ENCODE measurements at regions not wholly inside any gene's neighbourhood (a gene's known extent, or its start where the extent isn't known, plus 50 kb on each side); places are given as distances from the start of the nearest gene placed in this dataset.
"Not testable (repeated sequence)": the region's sequence is repeated elsewhere in the genome, so short reads cannot be mapped to it uniquely, and the experiment has no call there.

- no peak for DNase-seq (ENCODE audit: low read depth)
Observed at GRCh38 chr1:5634893-5635292, 357.3 kb downstream of the NPHP4 start.

- DNase-seq (ENCODE audit: low read depth), result no peak
Observed at GRCh38 chr1:5632814-5633213, 359.4 kb downstream of the NPHP4 start.

DNA sequence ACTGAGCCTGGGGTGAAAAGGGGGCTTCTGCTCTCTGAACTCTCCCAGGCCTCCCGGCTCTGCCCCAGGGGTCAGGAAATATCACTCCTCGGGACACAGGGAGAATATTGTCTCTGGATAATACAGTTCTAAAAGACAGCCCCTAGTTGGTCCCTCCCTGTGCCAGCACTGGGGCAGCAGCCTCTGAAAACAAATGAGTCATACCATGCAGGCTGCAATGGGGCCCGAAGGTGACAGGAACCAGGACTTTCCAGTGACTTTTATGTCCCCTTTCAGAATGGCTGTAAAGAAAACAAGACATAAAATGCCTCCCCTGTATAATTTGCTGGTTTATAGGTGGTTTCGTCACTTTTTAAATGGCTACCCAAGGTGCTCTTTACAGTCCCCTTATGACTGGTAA, 360.0 kb downstream of the NPHP4 start:
- DNase-seq (ENCODE audit: low read depth), result no peak

DNA sequence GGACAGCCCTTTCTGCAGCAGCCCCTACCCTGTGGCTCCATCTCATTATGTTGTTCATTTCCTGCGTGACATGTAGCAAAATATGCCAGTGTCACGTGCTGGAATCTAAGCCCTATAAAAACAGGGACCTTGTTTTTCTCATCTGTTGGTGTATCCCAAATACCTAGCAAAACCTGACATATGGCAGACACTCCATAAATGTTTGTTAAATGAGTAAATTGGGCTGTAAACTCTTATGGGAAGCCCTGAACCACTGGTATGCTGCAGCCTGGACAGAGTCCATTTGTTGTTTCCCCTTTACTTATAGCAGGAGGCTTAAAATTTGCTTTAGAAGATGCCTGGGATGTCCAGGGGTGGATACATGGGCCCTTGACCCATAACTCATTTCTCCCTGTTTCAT, 363.8 kb downstream of the NPHP4 start:
- DNase-seq (ENCODE audit: low read depth), result no peak

GRCh38 chr1:5623399-5623798, 368.8 kb downstream of the NPHP4 start:
- no peak for DNase-seq (ENCODE audit: low read depth)

DNA sequence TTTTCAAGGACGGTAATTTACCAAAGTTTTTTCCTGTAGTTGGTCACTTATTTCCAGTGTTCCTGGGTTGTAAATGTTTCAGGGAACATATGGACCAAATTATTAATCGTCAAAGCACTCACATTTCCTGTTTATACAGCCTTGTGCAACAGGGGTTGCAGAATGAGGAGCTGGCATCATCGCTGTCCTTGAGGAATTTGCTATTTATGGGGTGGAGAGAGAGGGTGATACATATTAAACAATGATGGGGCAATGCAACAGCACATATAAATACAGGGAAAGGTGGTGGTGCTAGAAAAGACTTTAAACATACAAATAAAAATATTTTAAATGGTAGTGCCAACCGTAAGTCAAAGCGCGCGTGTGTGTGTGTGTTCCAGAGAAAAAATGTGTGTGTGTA, 369.8 kb downstream of the NPHP4 start:
- no peak for DNase-seq (ENCODE audit: low read depth)

GRCh38 chr1:5621692-5622091, 370.5 kb downstream of the NPHP4 start:
- no peak for DNase-seq (ENCODE audit: low read depth)

- no peak for DNase-seq (ENCODE audit: low read depth)
Observed at GRCh38 chr1:5620997-5621396, 371.2 kb downstream of the NPHP4 start.

DNA sequence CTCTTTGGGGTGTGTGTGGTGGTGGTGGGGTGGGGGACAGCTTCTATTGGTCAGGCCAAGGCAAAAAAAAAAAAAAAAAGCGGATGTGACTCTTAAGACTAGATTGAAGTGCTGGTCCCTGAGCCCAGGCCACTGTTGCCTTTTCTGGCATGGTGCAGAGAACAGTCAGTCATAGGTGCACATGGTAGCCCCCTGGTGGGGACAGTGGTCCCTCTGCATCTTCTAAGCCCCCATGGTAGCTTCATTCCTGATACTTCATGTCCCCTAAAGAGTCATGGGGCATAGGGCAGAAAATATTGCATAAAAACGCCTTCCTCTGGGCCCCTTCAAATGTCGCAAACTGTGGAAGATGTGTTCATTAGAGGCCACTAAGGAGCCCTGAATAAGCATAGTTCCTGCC, 371.8 kb downstream of the NPHP4 start:
- DNase-seq (ENCODE audit: low read depth), result no peak

GRCh38 chr1:5619469-5619868, 372.8 kb downstream of the NPHP4 start:
- no peak for DNase-seq (ENCODE audit: low read depth)

DNA sequence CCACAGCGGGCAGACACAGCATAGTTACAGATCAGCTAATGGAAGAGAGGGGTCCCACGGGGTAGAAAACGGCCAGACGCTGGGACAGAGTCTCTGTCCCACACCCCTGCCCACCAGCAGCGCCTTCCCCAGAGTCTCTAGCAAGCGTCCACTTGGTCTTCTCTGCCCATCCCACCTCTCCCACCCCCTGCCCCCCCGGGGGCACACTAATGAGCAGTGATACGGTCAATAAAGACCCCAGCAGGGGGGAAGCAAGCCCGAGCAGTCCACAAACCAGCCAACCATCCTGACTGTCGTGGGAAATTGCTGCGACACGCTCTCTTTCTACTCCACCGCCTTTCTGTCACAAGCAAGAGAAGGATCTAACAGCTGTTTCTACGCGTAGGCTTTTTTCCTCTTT, 374.7 kb downstream of the NPHP4 start:
- DNase-seq (ENCODE audit: low read depth), result no peak

- no peak for DNase-seq (ENCODE audit: low read depth)
Observed at GRCh38 chr1:5617179-5617520, 375.1 kb downstream of the NPHP4 start.

GRCh38 chr1:5616366-5617178, 375.7 kb downstream of the NPHP4 start:
- no peak for DNase-seq (ENCODE audit: low read depth)

GRCh38 chr1:5615076-5615475, 377.1 kb downstream of the NPHP4 start:
- DNase-seq (ENCODE audit: low read depth), result no peak

DNA sequence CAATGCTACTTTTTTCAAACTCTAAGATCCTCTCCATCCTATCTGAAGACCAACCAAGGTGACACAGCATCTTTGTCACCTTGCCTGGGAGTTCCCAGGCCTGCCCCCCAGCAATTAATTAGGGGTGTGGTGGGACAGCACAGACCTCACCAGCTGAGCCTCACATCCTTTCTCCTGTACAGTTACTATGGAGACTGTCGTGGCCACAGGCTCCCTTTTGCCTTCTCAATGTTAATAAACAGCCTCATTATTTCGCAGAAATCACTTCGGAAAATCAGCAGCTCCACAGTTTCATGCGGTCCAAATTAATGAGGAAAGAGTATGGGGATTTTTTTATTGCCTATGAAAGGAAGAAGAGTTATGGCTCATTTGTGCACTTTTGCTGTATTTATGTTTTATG, 378.3 kb downstream of the NPHP4 start:
- DNase-seq (ENCODE audit: low read depth), result no peak

DNA sequence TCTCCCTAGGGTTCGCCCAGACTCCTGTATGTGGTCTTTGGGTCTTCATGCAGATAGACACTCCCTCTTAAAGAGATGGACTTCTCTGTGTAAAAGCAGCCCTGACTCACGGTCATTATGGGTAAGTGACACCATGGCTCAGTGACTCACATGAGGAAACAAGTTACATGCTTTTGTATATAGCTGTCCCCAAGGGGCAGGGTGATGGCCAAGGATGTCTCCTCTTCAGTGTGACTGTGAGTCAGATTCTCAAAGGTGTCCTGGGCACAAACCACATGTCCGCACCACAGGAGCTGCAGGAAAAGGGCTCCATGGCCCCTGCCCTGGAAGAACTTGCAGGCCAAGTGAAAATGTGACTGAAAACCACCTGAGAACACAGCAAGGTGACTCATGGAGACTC, 380.4 kb downstream of the NPHP4 start:
- no peak for DNase-seq (ENCODE audit: low read depth)

- DNase-seq (ENCODE audit: low read depth), result no peak
Observed at GRCh38 chr1:5611431-5611830, 380.8 kb downstream of the NPHP4 start.

DNA sequence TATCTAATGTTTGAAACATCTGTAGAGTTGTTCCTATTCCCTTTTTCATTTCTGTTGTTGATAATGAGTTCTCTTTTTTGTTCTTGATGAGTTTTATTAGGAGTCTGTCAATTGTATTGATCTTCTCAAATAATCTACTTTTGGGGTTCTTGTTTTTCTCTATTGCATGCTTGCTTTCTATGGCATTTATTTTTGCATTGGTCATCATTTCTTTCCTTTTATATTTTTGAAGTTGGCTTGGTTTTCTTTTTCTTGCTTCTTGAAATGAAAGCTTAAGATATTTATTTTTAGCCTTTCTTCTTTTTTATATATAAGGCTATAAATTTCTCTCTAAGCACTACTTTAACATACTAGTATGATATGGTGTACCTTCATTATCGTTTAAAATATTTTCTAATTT, 381.8 kb downstream of the NPHP4 start:
- no peak for DNase-seq (ENCODE audit: low read depth)

DNA sequence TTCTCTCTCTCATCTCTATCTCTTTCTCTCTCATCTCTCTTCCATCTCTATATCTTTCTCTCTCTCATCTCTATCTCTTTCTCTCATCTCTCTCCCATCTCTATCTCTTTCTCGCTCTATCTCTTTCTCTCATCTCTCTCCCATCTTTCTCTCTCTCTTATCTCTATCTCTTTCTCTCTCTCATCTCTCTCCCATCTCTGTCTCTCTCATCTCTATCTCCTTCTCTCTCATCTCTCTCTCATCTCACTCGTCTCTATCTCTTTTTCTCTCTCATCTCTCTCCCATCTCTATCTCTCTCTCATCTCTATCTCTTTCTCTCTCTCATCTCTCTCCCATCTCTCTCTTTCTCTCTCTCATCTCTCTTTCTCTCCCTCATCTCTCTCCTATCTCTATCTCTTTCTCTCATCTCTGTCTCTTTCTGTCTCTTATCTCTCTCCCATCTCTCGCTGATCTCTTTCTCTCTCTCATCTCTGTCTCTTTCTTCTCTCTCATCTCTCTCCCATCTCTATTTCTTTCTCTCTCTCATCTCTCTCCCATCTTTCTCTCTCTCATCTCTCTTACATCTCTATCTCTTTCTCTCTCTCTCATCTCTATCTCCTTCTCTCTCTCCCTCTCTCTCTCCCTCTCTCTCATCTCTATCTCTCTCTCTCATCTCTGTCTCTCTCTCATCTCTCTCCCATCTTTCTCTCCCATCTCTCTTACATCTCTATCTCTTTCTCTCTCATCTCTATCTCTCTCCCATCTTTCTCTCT, 388.7 kb downstream of the NPHP4 start:
- DNase-seq (ENCODE audit: low read depth), result no peak

GRCh38 chr1:5602718-5603117, 389.5 kb downstream of the NPHP4 start:
- not testable (repeated sequence) for DNase-seq (ENCODE audit: low read depth)

- DNase-seq (ENCODE audit: low read depth), result no peak
Observed at GRCh38 chr1:5601516-5601915, 390.7 kb downstream of the NPHP4 start.

GRCh38 chr1:5599541-5599940, 392.7 kb downstream of the NPHP4 start:
- DNase-seq (ENCODE audit: low read depth), result no peak

- no peak for DNase-seq (ENCODE audit: low read depth)
Observed at GRCh38 chr1:5598824-5599395, 393.3 kb downstream of the NPHP4 start.

Measured in amniotic epithelial cell (primary cell).